GM12891 (cell line): ENCODE measurements at regions not wholly inside any gene's neighbourhood (a gene's known extent, or its start where the extent isn't known, plus 50 kb on each side); places are given as distances from the start of the nearest gene placed in this dataset.

ENCODE experiments used
- POLR2A ChIP-seq: IDR thresholded peaks from 2 replicates; pipeline ENCODE4 v1.6.1; 2011; ENCODE audit warnings: low read depth, low read length, control low read depth
- POLR2AphosphoS5 ChIP-seq: IDR thresholded peaks from 2 replicates; pipeline ENCODE4 v1.6.1; 2011; ENCODE audit warnings: low read depth, low read length, control low read depth
- TAF1 ChIP-seq: IDR thresholded peaks from 2 replicates; pipeline ENCODE4 v1.6.1; 2011; ENCODE audit warnings: low read depth, low read length, control low read depth

GRCh38 chr6:50180646-50181045 lies 130.9 kb upstream of the DEFB112 start:
- TF ChIP-seq POLR2A (no peak), TAF1 (no peak), POLR2AphosphoS5 (no peak)
